HG03439 (cell line): ENCODE measurements at regions not wholly inside any gene's neighbourhood (a gene's known extent, or its start where the extent isn't known, plus 50 kb on each side); places are given as distances from the start of the nearest gene placed in this dataset.

ENCODE experiments used
- ATAC-seq: cut with Tn5 transposase; IDR thresholded peaks from one replicate; pipeline ENCODE4 v1.9.1; 2021; ENCODE audit warnings: mild to moderate bottlenecking, moderate library complexity; ENCODE audit not compliant: unreplicated experiment

DNA sequence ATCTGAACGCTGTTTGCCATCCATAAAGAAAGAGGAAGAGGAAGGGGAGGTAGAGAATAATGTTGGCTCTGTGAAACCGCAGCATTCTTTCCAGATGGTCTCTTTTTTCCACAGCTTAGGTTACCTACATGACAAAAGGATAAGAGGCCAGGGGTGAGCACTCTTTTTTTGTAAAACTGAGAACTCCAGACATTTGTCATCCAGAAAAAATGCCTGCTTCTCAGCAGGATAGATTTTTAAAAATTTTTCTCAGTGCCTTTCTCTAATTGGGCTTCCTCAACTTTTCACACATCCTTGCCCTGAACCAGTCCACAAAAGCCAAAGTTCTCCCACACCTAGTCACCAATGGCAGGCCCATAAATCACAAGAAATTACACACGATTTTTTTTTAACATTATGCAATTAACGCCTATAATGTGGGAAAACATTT is 158.1 kb upstream of the TENM3 start:
- no peak for ATAC-seq

DNA sequence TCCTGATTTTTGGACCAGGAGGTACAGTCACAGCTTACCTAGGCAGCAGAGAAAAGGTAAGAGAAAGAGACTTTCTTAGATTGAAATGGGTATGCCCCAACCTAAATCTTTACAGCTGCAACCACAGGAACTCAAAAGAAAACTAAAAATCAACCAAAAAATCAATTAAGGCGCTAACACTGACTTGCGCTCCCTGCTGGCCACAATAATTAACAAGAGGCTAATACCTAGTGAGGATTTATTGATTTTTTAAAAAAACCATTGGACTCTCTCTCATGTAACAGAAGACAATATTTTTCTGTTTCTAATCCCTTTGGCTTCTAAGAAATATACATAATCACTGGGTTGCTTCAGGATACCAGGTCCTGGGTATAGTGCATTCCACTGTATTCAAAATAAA is 153.9 kb upstream of the TENM3 start:
- no peak for ATAC-seq

DNA sequence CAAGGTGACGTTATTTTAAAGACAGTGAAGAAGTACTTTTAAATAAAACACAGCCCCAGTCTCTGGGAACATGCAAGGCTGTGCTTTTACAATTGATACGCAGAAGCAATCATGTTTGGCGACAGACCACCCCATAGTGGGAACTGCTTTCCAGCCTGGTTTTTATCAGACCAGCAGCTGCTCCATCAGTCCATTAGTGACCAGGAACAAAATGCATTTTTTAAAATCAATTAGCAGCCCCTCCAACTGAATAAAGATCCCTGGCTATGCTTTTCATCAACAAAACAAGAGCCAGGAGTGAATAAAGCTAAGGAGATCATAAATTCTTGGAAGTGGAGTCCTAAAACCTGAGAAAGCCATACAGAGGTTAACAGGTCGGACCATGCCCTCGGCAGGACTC is 153.0 kb upstream of the TENM3 start:
- no peak for ATAC-seq

DNA sequence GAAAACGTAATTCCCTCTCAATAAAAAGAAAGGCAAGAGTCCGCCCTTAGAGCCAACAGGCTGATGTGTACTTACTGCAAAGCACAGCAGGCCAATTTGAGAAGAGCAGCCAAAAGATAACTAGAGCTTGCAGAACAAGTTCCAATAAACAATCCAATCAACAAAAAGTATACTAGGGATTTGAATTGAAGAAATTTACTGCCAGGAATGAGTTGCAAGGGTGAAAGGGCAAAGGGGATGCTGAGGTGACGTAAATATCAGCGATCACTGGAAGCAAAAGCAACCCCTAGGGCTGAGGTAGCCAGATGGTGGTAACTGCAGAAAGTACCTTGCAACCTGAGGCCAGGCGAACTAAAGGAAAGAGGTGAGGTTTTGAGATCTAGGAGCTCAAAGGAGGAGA is 152.1 kb upstream of the TENM3 start:
- ATAC-seq, result no peak

DNA sequence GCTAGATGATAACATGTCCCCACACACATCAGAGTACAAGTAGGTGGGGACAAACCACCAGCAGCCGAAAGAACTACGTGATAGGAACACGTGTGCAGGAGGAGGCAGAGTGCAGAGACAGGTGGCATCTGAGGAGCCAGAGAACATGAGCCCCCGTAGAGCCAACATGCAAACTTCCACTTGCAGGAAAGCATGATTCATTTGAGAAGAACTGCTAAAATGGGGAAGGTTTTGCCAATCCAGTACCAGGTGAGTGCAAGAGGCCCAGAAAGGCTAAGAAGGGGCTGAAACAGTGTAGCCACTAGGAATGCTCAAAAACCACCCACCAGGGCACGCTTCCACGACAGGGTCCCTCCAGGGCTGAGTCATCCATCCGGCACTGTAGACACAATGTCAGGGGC is 149.8 kb upstream of the TENM3 start:
- ATAC-seq, result no peak

DNA sequence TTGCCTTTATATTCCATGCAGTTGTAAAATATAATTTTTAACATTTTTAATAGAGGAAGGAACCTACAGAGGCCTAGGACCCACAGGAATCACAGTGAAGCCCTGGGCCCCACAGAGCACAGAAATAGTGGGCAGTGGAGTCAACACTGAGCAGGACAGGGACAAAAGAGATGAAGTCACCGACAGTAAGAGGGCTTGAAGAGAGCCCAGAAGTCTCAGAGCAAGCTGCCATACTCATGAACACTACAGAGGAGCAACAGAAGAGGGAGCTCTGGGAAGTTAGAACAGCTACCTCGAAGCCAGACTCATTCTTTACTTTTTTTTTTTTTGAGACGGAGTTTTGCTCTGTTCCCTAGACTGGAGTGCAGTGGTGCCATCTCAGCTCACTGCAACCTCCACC is 149.3 kb upstream of the TENM3 start:
- no peak for ATAC-seq

DNA sequence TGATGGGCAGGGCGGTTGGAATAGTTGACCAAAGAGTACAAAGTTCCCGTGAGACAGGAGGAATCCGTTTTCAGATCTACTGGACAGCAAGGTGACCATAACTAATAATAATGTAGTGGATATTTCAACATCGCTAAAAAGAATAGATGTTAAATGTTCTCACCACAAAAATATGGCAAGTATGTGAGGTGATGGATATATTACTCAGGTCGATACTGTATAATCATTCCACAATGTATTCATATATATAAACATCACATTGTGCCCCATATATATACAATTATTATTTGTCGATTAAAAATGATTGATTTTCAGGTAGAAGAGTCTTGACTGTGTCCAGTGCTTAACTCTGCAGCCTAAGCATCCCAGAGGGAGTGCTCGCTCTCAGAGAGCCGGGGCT is 141.6 kb upstream of the TENM3 start:
- no peak for ATAC-seq

DNA sequence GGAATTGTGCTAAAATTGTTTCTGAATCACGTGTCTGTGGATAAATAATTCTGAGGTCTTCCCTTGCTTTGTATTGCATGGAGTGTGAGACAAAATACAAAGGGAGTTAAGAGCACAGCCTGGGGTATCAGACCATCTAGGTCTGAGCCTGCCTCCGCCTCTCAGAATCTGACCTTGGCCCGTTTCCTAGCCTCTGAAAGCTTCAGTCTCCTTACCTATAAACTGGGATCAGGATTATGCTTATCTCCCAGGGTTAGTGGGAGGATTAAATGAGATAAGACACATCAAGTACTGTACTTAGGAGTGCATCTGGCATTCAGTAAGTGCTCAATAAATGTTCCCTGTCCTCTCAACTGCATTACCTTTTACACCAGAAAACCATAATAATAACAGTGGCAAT is 140.6 kb upstream of the TENM3 start:
- no peak for ATAC-seq

DNA sequence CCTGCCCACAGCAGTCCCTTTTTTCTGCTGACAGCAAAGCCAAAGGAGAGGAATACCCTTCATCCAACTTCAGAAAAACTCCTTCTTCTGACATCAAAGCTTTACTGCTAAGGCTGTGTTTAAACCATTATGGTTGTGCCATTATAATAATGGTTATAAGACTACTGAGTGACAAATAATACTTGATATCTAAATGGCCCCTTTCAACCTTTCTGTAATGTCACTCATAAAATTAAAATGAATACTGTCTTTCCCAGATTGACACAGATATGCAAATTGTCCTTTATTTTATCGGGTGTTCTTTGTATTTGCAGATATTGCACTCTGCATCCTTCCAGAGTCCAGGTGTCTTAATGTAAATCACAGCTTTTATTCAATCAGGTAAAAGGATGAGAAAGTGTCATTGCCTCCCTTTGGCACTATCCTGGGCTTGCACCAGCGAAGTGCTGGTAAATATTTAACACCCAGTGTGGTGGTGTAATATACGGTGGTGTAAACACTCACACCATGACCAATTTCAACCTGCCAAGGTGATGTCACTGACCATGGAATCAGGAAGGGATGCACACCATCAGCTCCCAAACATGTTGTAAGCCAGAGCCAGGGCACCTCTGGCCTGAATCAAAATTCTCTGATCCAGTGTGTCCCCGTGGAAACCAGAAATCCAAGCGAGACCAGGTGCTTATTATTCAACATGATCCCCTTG is 139.4 kb upstream of the TENM3 start:
- ATAC-seq, result no peak

DNA sequence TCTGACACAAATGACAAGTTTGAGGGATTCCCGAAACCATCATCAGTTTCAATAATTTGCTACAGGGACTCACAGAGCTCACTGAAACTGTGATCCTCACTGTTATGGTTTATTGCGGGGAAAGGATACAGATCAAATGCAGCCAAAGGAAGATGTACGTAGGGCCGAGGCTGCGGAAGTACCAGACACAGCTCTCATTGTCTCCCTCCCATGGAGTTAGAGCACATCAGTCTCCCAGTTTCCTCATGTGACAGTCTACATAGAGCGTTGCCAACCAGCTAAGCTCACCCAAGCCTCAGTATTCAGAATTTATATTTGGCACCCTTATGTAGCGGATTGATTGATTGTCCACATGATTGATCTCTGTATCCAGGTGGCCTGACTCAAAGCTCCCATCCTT is 137.8 kb upstream of the TENM3 start:
- no peak for ATAC-seq

DNA sequence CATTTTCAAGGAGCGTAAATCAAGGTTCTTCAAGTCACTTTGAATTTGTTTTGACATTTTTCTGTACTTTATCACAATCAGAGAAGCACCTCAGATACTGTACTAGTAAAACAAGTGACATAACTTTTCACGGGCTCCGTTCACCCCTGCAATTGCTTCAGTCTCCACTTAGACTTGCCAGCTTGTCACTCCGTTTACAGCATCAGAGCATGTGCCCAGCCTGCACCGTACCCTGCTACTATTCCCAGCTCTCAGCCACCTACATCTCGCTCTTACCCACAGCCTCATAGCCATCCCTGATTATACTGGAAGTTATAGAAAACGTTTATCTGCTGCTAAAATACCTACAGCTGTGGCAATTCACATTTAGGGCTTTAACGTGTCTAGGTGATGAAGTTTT is 135.3 kb upstream of the TENM3 start:
- no peak for ATAC-seq

DNA sequence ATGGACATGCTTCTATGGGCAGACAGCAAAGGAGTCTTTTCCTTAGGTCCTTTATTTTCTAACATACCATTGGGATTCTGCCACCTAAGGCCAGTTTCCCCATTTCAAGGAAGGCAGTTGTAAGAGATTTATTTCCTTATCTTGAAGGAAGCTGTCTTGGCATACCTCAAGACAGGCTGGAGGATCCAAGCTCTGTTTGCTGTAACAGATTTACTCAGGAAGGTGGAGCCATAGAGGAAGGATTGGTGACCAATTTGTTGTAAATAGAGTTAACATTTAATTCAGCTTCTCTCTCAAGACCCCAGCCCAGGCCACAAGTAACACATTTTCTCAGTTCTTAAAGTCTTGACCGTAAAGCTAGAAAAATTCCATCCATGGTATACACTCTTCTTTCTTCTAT is 131.6 kb upstream of the TENM3 start:
- no peak for ATAC-seq

DNA sequence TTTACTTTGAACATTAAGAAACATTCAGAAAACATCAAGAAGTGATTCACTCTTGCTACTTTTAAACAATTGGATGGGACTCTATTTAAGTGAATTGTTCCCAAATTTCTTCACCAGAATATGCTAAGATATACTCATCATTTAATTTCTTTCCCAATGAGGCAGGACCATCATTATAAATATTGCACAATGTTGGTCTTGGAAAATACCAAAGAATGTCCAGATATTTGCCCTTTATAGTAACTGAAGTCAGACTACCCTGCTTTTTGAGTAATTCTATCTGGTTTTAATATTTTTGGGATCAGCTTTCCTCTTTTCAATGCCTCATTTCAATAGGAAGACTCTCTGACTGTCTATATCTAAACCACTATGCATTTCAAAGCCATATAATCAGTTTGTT is 129.4 kb upstream of the TENM3 start:
- ATAC-seq, result no peak

DNA sequence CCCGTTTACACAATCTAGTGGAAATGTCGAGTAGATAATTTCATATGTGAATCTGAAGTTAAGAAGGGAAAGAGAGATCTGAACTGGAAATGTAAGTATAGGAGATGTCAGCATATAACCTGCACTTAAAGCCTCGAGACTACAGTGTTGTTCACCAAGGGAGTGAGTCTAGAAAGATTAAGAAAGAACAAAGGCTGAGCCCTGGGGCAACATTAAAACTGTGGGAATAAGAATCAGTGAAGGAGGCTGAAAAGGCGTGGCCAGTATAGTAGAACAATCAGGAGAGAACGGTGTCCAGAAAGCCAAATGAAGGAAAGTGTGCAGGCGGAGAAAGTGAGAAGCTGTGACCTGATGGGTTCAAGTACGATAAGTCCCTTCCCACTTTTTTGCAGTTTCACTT is 118.8 kb upstream of the TENM3 start:
- ATAC-seq, result no peak

DNA sequence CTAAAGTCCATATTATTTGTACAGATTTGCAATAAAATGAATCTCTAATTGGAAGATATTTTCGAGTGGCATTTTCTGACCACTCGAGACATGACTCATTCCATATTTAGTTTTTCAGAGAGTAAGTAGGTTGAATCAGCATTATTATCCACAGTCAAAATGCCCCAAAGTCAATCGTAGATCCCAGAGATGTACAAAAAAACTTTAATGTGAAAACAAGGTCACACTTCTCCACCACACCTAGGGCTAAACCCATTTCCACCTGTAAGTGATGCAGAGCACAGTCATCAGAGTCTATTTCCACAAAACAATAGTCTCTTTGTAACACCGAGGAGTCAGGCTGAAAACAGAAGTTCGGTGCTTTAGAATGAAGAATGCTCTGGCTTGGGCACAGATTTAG is 117.1 kb upstream of the TENM3 start:
- no peak for ATAC-seq

DNA sequence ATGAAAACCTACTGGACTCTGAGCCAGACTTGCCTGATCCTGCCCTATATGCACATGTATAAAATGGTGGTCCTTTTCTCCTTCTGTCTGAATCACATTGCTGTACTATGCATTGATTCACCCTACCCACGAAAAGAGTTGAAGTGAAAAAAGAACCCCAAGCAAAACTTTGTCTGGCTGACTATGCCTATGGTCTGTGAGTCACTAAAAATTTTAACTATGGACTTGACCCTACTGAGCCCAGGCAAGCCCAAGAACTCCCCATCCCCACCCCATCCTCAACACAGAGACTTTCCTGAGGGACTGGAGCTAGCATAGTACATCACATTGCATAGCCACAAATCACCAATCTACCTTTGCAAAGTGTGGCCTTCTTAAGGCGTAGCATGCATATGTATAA is 116.6 kb upstream of the TENM3 start:
- ATAC-seq, result no peak

DNA sequence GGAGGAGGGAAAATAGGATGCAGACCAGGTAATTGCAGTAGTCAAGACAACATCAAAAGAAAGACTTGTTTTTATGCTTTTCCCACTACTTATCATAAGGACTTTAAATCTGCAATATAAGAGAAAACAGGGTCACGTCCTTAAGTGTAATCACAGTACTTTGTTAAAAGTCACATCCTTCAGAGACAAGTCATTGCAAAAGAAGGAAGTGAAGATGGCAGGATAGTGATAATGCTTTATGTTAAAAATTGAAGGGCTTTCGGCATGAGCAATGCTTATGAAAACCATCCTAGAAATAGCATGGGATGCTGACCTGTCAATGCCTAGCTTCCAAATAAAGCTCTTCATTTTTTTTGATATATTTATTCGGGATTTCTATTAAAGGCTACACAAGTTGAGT is 110.2 kb upstream of the TENM3 start:
- no peak for ATAC-seq

DNA sequence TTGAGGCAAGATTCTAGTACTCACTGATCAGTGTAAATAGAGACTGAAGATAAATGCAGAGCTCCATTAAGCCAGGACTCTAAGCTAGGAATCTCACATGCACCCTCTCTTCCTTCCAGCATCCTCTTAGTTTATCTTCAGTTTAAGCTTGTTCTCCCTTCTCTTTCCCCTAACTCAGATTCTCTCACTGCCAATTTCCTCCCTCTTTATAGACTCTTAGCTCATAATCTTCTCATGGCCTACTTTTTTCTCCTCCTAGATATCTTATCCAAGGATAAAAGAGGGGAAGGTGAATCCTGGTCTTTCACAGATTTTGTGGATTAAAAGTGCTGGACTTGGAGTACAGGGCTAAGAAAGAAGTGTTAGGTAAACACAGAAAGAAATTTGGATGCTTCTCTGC is 108.9 kb upstream of the TENM3 start:
- no peak for ATAC-seq

DNA sequence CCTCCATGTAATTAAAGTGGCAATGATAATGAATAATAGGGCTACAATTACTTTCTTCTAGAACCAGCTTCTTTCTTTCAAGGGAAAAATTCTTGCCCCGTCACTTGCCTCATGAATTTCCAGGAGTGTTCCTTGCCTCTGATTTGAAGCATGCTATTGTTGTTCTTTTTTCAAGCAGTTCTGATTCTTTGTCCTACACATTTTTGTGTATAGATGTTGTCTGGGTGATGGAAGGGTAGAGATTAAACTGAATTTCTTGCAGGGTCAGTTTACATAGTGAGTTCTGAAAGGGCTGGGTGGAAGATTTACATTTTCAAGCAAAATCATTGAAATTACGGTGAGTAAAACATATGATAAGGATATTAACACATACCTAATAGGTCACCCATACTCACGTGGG is 107.0 kb upstream of the TENM3 start:
- no peak for ATAC-seq

DNA sequence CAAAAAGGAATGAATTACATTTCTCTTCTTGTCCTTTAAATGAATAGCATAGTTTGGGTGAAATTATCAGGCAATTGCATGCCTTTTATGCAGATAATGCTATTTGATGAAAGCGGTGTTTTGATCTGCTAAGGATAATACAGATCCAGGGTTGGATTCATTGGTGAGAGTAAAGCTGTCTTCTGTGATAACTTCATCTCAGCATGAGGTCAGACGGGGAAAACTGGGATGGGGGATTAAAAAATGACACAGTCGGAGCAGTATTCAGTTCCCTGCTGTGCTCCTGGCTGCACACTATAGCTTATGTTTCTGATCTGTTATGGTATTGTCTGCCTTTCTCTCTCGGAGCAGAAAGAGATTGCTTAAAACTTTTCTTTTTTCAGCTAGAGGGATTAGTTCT is 105.9 kb upstream of the TENM3 start:
- ATAC-seq, result no peak

DNA sequence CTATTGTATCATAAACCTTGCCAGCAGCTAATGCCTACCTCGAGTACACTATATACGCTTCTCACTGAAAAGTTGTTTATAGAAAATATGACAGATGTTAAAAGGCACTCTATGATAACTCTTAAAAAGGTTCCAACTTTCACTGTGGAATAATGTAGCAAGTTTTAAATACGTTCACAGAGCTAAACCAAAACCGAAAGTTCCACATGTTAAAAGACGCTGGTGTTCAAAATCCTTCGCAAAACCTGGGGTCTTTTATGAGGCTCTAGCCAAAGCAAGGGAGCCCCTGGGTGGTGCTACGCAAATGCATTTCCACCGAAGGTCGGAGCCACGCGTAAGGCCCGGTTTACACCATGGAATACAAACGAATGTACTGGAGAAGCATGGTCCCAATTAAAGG is 103.7 kb upstream of the TENM3 start:
- ATAC-seq, result no peak

DNA sequence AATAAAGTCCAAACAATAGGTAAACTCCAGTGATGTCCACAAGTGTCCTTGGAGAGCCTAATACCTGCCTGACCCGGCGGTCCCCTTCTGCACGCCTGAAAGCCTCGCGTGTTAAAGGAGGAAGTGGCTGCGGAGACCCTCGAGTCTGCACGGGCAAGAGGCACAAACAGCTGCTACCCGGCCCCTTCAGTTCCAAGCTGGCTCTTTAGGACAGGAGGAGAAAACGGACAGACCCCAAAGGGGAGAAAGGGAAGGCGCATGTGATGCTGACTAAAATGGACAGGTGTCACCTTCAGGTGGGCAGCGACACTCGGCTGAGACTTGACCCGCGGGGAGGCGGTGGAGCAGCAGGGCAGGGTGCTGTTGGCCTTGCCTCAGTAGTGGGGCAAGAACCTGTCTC is 102.7 kb upstream of the TENM3 start:
- no peak for ATAC-seq

DNA sequence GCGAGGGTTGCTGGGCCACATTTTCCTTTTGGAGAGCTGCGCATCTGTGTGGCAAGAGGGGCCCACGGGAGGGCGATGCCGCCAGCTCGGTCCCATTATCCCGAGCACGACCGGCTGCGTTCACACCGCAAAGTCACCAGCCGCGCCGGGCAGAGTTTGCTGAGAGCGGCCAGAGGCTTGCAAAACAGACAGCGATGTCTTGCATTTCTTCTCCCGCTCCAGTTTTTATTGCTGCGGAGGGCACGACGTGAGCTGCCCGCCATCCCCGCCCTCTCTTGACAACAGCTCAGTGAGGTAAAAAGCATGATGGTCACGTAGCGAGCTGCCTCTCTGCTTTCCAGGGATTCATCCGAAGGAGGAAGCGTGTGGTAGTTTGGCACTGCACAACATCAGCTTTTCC is 102.1 kb upstream of the TENM3 start:
- no peak for ATAC-seq
